Pancreas (tissue), 10 donors: ENCODE measurements at regions not wholly inside any gene's neighbourhood (a gene's known extent, or its start where the extent isn't known, plus 50 kb on each side); places are given as distances from the start of the nearest gene placed in this dataset.
"Not testable (repeated sequence)": the region's sequence is repeated elsewhere in the genome, so short reads cannot be mapped to it uniquely, and the experiment has no call there.

ENCODE experiments used
- ATAC-seq, 4 donors: fragments of 200-7000 bp; cut with Tn5 transposase; one replicate each; pipeline versions ENCODE4 v1.8.0 to v1.9.1; 2020; ENCODE audit warnings: mild to moderate bottlenecking in 4 of 4, moderate library complexity in 4 of 4
- DNase-seq, 6 donors: peaks; one replicate each; pipeline ENCODE4 v3.0.0-alpha.2; 2020
- FAIRE-seq: peaks from 2 replicates; lab custom pipeline; 2012; peaks lifted over from hg19 to GRCh38; lab: Jason Lieb, UNC
- H3K27ac ChIP-seq, 4 donors: fragments of 200-600 bp; sonication (generic); 1 replicate in 3 of 4; 2 replicates in 1 of 4; pipeline versions ENCODE4 v1.5.0 to v1.8.0; 2020
- H3K27me3 ChIP-seq, 4 donors: fragments of 200-600 bp; one replicate each; pipeline ENCODE4 v1.8.0; 2021
- H3K36me3 ChIP-seq, 3 donors: fragments of 200-600 bp; sonication (generic) in 1 of 3; one replicate each; pipeline versions ENCODE4 v1.5.0 to v1.8.0; 2020 to 2021
- H3K4me1 ChIP-seq, 3 donors: fragments of 200-600 bp; one replicate each; pipeline ENCODE4 v1.8.0; 2021
- H3K4me3 ChIP-seq, 4 donors: fragments of 200-600 bp; sonication (generic) in 2 of 4; one replicate each; pipeline versions ENCODE4 v1.5.0 to v1.8.0; 2020 to 2021
- H3K9me3 ChIP-seq, 4 donors: fragments of 200-600 bp; one replicate each; pipeline ENCODE4 v1.8.0; 2021
- CTCF ChIP-seq, 4 donors: fragments of 200-600 bp; sonication (generic) in 3 of 4; IDR thresholded peaks; one replicate each; pipeline versions ENCODE4 v1.5.0 to v1.8.0; 2021; ENCODE audit warnings: antibody characterized with exemption in 4 of 4
- WGBS, 2 donors: extraction: QIAGEN DNeasy Blood & Tissue Kit; methylation state at CpG; one replicate each; pipeline ENCODE4 v1.1.7; 2013; 5-methylcytosine and 5-hydroxymethylcytosine counted together
- intact Hi-C, 3 donors: fragments of 100-400 bp; cut with DNase I; formaldehyde crosslinking; loops; one replicate each; pipeline versions ENCODE4 v1.11.1 to v1.14.2; 2022
- donor health status: healthy with polysubstance abuse.
- donor health status: DM: no; HTN: no; CAD: no; lungs with moderate emphysema.
- donor health status: DM: no; HTN: no; CAD: no.
- donor health status: control.
- donor health status: control.
- donor health status: Bipolar disorder and iron deficiency.
- donor health status: DM: yes; HTN: yes; CAD: no.
- donor health status: DM: no; HTN: no; CAD: no.
- donor health status: DM: no; HTN: no; CAD: no.
- donor health status: DM: yes; HTN: yes; CAD: no.

GRCh38 chrX:127708155-127708554 lies 344.0 kb downstream of the ACTRT1 start:
- Histone ChIP-seq H3K27ac (no peak overlapping the region), H3K9me3 (no peaks in the 10 kb centered on the region), H3K36me3 (no peaks in the 10 kb centered on the region), H3K4me1 (no peaks in the 10 kb centered on the region), H3K27me3 (no peaks in the 10 kb centered on the region), H3K4me3 (no peak overlapping the region)
- intact Hi-C loops: no loop called here
- no peak for ATAC-seq
- 62 to 70% methylated on average over 4 of the region's 4 CpGs for WGBS, 2 donors
- FAIRE-seq: no peak
- DNase-seq: no peak
- no peak for TF ChIP-seq CTCF (IDR thresholded peaks at IDR 0.05)

- Histone ChIP-seq H3K27ac (no peak overlapping the region), H3K36me3 (no peaks in the 10 kb centered on the region), H3K9me3 (no peaks in the 10 kb centered on the region), H3K27me3 (no peaks in the 10 kb centered on the region), H3K4me3 (no peak overlapping the region), H3K4me1 (no peaks in the 10 kb centered on the region)
- intact Hi-C loops: no loop called here
- FAIRE-seq (no peak), DNase-seq (no peak), ATAC-seq (no peak)
- TF ChIP-seq CTCF (IDR thresholded peaks at IDR 0.05): no peak
- WGBS, 2 donors: 41% methylated on average over 2 of the region's 2 CpGs
Observed at GRCh38 chrX:127702527-127702926, 349.7 kb downstream of the ACTRT1 start.

- FAIRE-seq, H3K27ac ChIP-seq, H3K9me3 ChIP-seq, ATAC-seq, H3K36me3 ChIP-seq, H3K4me1 ChIP-seq, intact Hi-C loops, H3K4me3 ChIP-seq, H3K27me3 ChIP-seq: not testable (repeated sequence)
- peak in 3 of 6 donors; percentile 5 to 55 (median 53) for DNase-seq
- 87 to 88% methylated on average over 30 to 32 of the region's 32 CpGs for WGBS, 2 donors
Observed at GRCh38 chrX:127662942-127663341, 389.3 kb downstream of the ACTRT1 start.

- DNase-seq (no peak), ATAC-seq (no peak), FAIRE-seq (no peak)
- no peak overlapping the region for H3K4me3 ChIP-seq
- 3 to 6% methylated on average over 1 of the region's 1 CpG for WGBS, 2 donors
- no peaks in the 10 kb centered on the region for H3K36me3 ChIP-seq
- H3K27ac ChIP-seq: no peak overlapping the region
- H3K9me3 ChIP-seq: no peaks in the 10 kb centered on the region
- intact Hi-C loops: no loop called here
- H3K27me3 ChIP-seq: peaks cover 0 to 2% (median 0%) of the 10 kb centered on the region in 4 donors
- TF ChIP-seq CTCF (IDR thresholded peaks at IDR 0.05): no peak
- H3K4me1 ChIP-seq: no peaks in the 10 kb centered on the region
Observed at GRCh38 chrX:127649011-127649410, 403.2 kb downstream of the ACTRT1 start.

- Histone ChIP-seq H3K4me1 (no peaks in the 10 kb centered on the region), H3K27ac (no peak overlapping the region), H3K4me3 (no peak overlapping the region), H3K9me3 (no peaks in the 10 kb centered on the region), H3K27me3 (peaks cover 0 to 3% (median 0%) of the 10 kb centered on the region in 4 donors), H3K36me3 (no peaks in the 10 kb centered on the region)
- ATAC-seq (no peak), FAIRE-seq (no peak), DNase-seq (no peak)
- intact Hi-C loops: no loop called here
- TF ChIP-seq CTCF (IDR thresholded peaks at IDR 0.05): no peak
- WGBS, 2 donors: 26 to 42% methylated on average over 5 of the region's 5 CpGs
Observed at GRCh38 chrX:127621780-127622179, 430.4 kb downstream of the ACTRT1 start.
